Testis (tissue), 2 donors: ENCODE measurements at regions not wholly inside any gene's neighbourhood (a gene's known extent, or its start where the extent isn't known, plus 50 kb on each side); places are given as distances from the start of the nearest gene placed in this dataset.

Experiments used
- CTCF ChIP-seq, 3 experiments: fragments of 450-650 bp in 2 of 3; fragments of 200-600 bp in 1 of 3; sonication (generic) in 1 of 3; IDR thresholded peaks; one replicate each; pipeline ENCODE4 v1.5.1; 2016 to 2019; ENCODE audit warnings: antibody characterized with exemption in 3 of 3, mild to moderate bottlenecking in 2 of 3, moderate library complexity in 1 of 3
- POLR2A ChIP-seq: fragments of 450-650 bp; IDR thresholded peaks from one replicate; pipeline ENCODE4 v1.6.1; 2017; ENCODE audit warnings: antibody characterized with exemption, mild to moderate bottlenecking, moderate library complexity

DNA sequence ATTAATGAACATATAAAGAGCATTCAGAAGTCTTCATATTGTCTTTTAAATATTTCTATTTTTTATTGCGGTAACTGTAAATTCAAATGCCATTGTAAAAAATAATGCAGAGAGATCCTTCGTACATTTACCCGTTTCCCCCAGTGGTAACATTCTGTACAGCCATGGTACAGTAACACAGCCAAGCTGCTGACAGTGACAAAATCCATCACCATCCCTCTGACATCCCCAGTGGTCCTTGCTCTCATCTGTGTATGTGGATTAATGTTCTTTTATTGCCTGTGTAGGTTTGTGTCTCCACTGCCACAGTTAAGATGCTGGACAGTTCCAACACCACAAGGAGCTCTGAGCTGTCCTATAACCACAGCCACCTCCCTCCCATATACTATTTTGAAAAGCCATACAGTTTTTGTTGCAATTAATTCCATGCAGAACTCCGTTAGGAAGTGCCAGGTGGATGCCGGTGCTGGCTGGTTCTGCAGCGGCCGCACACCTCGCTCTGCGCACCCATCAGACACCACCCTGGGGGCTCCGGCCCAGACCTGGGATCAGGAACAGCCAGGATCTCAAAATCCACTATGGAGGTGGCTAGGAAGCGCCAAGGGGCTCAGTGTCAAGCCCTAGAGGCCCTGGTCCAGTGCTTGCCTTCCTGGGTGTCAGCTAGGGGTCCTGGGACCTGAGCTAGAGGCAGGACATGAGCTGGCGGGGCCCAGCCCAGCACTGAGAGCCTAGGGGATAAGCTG, 93.1 kb upstream of the PMEPA1 start:
- no peak for TF ChIP-seq CTCF (IDR thresholded peaks at IDR 0.05)
- no peak for TF ChIP-seq POLR2A
